HEK293 (cell line): ENCODE measurements at regions not wholly inside any gene's neighbourhood (a gene's known extent, or its start where the extent isn't known, plus 50 kb on each side); places are given as distances from the start of the nearest gene placed in this dataset.

ENCODE experiments used
- KLF9 ChIP-seq: fragments of 450-650 bp; formaldehyde crosslinking; IDR thresholded peaks from 2 replicates; pipeline ENCODE4 v1.5.1; 2016; ENCODE audit warnings: missing biosample characterization, missing genetic modification characterization, low read depth
- ZNF473 ChIP-seq: fragments of 450-650 bp; formaldehyde crosslinking; IDR thresholded peaks from 2 replicates; pipeline ENCODE4 v1.5.1; 2017; ENCODE audit warnings: missing biosample characterization, missing genetic modification characterization
- ZNF544 ChIP-seq: fragments of 450-650 bp; formaldehyde crosslinking; IDR thresholded peaks from 2 replicates; pipeline ENCODE4 v1.5.0; 2017; ENCODE audit warnings: missing biosample characterization, missing genetic modification characterization
- ZNF654 ChIP-seq: fragments of 450-650 bp; formaldehyde crosslinking; IDR thresholded peaks from 2 replicates; pipeline ENCODE4 v1.5.1; 2016; ENCODE audit warnings: low read depth, missing biosample characterization, missing genetic modification characterization
- TF ChIP-seq, protein P1 (sequence below): fragments of 450-650 bp; formaldehyde crosslinking; IDR thresholded peaks from 2 replicates; pipeline ENCODE4 v1.5.1; 2016; ENCODE audit warnings: missing biosample characterization, missing genetic modification characterization
- TF ChIP-seq, protein P2 (sequence below): sonication (generic); formaldehyde crosslinking; IDR thresholded peaks from 2 replicates; pipeline ENCODE4 v1.8.1; 2022; ENCODE audit warnings: mild to moderate bottlenecking, moderate library complexity, missing genetic modification reagents
- TF ChIP-seq, protein P3 (sequence below): fragments of 450-650 bp; formaldehyde crosslinking; conservative IDR thresholded peaks from 2 replicates; pipeline ENCODE4 v1.5.1; 2016; ENCODE audit warnings: low read depth, missing biosample characterization, missing genetic modification characterization
- TF ChIP-seq, protein P4 (sequence below): fragments of 450-650 bp; formaldehyde crosslinking; IDR thresholded peaks from 2 replicates; pipeline ENCODE4 v1.5.1; 2016; ENCODE audit warnings: missing biosample characterization, missing genetic modification characterization

DNA sequence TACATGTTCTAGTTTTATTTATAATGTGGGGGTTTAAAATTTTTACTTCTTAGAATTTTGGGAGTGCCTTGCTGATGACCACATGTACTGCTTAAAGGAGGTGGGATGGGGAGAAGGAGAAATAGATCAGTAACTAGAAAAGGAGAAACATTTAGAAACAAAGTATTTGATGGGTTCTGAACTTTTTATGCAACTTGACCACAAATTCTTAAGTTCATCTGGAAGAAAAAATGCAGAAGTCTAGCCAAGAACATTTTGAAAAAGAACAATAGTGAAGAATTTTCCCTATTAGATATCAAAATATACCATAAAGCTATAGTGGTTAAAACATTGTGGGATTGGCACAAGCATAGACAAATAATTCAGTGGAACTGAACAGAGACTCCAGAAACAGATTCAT lies 73.3 kb upstream of the AMPD3 start:
- no peak for TF ChIP-seq ZNF544 (tag by site-specific recombination)
- TF ChIP-seq, protein P1, sequence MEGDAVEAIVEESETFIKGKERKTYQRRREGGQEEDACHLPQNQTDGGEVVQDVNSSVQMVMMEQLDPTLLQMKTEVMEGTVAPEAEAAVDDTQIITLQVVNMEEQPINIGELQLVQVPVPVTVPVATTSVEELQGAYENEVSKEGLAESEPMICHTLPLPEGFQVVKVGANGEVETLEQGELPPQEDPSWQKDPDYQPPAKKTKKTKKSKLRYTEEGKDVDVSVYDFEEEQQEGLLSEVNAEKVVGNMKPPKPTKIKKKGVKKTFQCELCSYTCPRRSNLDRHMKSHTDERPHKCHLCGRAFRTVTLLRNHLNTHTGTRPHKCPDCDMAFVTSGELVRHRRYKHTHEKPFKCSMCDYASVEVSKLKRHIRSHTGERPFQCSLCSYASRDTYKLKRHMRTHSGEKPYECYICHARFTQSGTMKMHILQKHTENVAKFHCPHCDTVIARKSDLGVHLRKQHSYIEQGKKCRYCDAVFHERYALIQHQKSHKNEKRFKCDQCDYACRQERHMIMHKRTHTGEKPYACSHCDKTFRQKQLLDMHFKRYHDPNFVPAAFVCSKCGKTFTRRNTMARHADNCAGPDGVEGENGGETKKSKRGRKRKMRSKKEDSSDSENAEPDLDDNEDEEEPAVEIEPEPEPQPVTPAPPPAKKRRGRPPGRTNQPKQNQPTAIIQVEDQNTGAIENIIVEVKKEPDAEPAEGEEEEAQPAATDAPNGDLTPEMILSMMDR, result no peak
- TF ChIP-seq, protein P2, sequence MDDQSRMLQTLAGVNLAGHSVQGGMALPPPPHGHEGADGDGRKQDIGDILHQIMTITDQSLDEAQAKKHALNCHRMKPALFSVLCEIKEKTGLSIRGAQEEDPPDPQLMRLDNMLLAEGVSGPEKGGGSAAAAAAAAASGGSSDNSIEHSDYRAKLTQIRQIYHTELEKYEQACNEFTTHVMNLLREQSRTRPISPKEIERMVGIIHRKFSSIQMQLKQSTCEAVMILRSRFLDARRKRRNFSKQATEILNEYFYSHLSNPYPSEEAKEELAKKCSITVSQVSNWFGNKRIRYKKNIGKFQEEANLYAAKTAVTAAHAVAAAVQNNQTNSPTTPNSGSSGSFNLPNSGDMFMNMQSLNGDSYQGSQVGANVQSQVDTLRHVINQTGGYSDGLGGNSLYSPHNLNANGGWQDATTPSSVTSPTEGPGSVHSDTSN, result no peak
- no peak for TF ChIP-seq KLF9 (tag by site-specific recombination)
- TF ChIP-seq, protein P3, sequence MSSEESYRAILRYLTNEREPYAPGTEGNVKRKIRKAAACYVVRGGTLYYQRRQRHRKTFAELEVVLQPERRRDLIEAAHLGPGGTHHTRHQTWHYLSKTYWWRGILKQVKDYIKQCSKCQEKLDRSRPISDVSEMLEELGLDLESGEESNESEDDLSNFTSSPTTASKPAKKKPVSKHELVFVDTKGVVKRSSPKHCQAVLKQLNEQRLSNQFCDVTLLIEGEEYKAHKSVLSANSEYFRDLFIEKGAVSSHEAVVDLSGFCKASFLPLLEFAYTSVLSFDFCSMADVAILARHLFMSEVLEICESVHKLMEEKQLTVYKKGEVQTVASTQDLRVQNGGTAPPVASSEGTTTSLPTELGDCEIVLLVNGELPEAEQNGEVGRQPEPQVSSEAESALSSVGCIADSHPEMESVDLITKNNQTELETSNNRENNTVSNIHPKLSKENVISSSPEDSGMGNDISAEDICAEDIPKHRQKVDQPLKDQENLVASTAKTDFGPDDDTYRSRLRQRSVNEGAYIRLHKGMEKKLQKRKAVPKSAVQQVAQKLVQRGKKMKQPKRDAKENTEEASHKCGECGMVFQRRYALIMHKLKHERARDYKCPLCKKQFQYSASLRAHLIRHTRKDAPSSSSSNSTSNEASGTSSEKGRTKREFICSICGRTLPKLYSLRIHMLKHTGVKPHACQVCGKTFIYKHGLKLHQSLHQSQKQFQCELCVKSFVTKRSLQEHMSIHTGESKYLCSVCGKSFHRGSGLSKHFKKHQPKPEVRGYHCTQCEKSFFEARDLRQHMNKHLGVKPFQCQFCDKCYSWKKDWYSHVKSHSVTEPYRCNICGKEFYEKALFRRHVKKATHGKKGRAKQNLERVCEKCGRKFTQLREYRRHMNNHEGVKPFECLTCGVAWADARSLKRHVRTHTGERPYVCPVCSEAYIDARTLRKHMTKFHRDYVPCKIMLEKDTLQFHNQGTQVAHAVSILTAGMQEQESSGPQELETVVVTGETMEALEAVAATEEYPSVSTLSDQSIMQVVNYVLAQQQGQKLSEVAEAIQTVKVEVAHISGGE (tag by site-specific recombination), result no peak
- no peak for TF ChIP-seq ZNF473
- TF ChIP-seq, protein P4, sequence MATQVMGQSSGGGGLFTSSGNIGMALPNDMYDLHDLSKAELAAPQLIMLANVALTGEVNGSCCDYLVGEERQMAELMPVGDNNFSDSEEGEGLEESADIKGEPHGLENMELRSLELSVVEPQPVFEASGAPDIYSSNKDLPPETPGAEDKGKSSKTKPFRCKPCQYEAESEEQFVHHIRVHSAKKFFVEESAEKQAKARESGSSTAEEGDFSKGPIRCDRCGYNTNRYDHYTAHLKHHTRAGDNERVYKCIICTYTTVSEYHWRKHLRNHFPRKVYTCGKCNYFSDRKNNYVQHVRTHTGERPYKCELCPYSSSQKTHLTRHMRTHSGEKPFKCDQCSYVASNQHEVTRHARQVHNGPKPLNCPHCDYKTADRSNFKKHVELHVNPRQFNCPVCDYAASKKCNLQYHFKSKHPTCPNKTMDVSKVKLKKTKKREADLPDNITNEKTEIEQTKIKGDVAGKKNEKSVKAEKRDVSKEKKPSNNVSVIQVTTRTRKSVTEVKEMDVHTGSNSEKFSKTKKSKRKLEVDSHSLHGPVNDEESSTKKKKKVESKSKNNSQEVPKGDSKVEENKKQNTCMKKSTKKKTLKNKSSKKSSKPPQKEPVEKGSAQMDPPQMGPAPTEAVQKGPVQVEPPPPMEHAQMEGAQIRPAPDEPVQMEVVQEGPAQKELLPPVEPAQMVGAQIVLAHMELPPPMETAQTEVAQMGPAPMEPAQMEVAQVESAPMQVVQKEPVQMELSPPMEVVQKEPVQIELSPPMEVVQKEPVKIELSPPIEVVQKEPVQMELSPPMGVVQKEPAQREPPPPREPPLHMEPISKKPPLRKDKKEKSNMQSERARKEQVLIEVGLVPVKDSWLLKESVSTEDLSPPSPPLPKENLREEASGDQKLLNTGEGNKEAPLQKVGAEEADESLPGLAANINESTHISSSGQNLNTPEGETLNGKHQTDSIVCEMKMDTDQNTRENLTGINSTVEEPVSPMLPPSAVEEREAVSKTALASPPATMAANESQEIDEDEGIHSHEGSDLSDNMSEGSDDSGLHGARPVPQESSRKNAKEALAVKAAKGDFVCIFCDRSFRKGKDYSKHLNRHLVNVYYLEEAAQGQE (tag by site-specific recombination), result no peak
- no peak for TF ChIP-seq ZNF654
